ENCODE measurements at regions not wholly inside any gene's neighbourhood (a gene's known extent, or its start where the extent isn't known, plus 50 kb on each side); places are given as distances from the start of the nearest gene placed in this dataset.

- Histone ChIP-seq H3K4me1 (ENCODE audit: control insufficient read depth, insufficient read depth, low read length) (no peaks in the 10 kb centered on the region), H3K36me3 (ENCODE audit: control insufficient read depth, insufficient read depth, low read length) (no peaks in the 10 kb centered on the region), H3K27me3 (ENCODE audit: control insufficient read depth, insufficient read depth, low read length) (no peaks in the 10 kb centered on the region), H3K4me3 (ENCODE audit: low read depth in 2 of 2, low read length in 2 of 2) (no peak overlapping the region), H3K9me3 (ENCODE audit: control insufficient read depth, insufficient read depth, low read depth, low read length) (no peaks in the 10 kb centered on the region), H3K27ac (ENCODE audit: low read length) (no peak overlapping the region)
- intact Hi-C loops (cut with micrococcal nuclease; ENCODE audit: unreplicated experiment) (no loop called here), in situ Hi-C loops (cut with HindIII; ENCODE audit: low pct_unique_long_range_greater_than_20kb, low sequenced_read_pairs) (no loop called here)
- ChIA-PET CTCF (no interaction called here), POLR2A (no interaction called here)
- ATAC-seq: no peak
- no peak for DNase-seq (ENCODE audit: low read depth, low spot score)
- TF ChIP-seq REST (IDR thresholded peaks at IDR 0.05; ENCODE audit: insufficient read depth in 1 of 2, low read depth in 2 of 2, low read length in 1 of 2) (no peak), SIN3A (IDR thresholded peaks at IDR 0.05; ENCODE audit: borderline replicate concordance, insufficient read depth, low read depth, low read length) (no peak), CTCF (IDR thresholded peaks at IDR 0.05) (no peak), TCF7L2 (IDR thresholded peaks at IDR 0.05; ENCODE audit: low read depth, low read length) (no peak), POLR2AphosphoS5 (IDR thresholded peaks at IDR 0.05; ENCODE audit: low read depth, low read length) (no peak)
- BruUV-seq (replicated peaks): no TSS peak
Observed at GRCh38 chr12:19852100-19852855, 413.0 kb downstream of the AEBP2 start.

GRCh38 chr12:19855851-19856250 lies 416.6 kb downstream of the AEBP2 start:
- POLR2A ChIA-PET: no interaction called here
- BruUV-seq (replicated peaks): no TSS peak

More at GRCh38 chr12:19855851-19856250, 416.6 kb downstream of the AEBP2 start:
- no peak for TF ChIP-seq SIN3A (IDR thresholded peaks at IDR 0.05; ENCODE audit: borderline replicate concordance, insufficient read depth, low read depth, low read length)
- TF ChIP-seq REST (IDR thresholded peaks at IDR 0.05; ENCODE audit: insufficient read depth in 1 of 2, low read depth in 2 of 2, low read length in 1 of 2): no peak
- TF ChIP-seq TCF7L2 (IDR thresholded peaks at IDR 0.05; ENCODE audit: low read depth, low read length): no peak
- no peak for TF ChIP-seq POLR2AphosphoS5 (IDR thresholded peaks at IDR 0.05; ENCODE audit: low read depth, low read length)
- no peak for TF ChIP-seq CTCF (IDR thresholded peaks at IDR 0.05)
- Histone ChIP-seq H3K27ac (ENCODE audit: low read length) (no peak overlapping the region), H3K36me3 (ENCODE audit: control insufficient read depth, insufficient read depth, low read length) (no peaks in the 10 kb centered on the region), H3K9me3 (ENCODE audit: control insufficient read depth, insufficient read depth, low read depth, low read length) (no peaks in the 10 kb centered on the region), H3K27me3 (ENCODE audit: control insufficient read depth, insufficient read depth, low read length) (no peaks in the 10 kb centered on the region), H3K4me1 (ENCODE audit: control insufficient read depth, insufficient read depth, low read length) (no peaks in the 10 kb centered on the region), H3K4me3 (ENCODE audit: low read depth in 2 of 2, low read length in 2 of 2) (no peak overlapping the region)
- CTCF ChIA-PET: no interaction called here
- ATAC-seq (no peak), DNase-seq (ENCODE audit: low read depth, low spot score) (no peak)
- intact Hi-C loops (cut with micrococcal nuclease; ENCODE audit: unreplicated experiment): no loop called here
- in situ Hi-C loops (cut with HindIII; ENCODE audit: low pct_unique_long_range_greater_than_20kb, low sequenced_read_pairs): no loop called here
